ENCODE measurements at regions not wholly inside any gene's neighbourhood (a gene's known extent, or its start where the extent isn't known, plus 50 kb on each side); places are given as distances from the start of the nearest gene placed in this dataset.

- TF ChIP-seq, protein P1, sequence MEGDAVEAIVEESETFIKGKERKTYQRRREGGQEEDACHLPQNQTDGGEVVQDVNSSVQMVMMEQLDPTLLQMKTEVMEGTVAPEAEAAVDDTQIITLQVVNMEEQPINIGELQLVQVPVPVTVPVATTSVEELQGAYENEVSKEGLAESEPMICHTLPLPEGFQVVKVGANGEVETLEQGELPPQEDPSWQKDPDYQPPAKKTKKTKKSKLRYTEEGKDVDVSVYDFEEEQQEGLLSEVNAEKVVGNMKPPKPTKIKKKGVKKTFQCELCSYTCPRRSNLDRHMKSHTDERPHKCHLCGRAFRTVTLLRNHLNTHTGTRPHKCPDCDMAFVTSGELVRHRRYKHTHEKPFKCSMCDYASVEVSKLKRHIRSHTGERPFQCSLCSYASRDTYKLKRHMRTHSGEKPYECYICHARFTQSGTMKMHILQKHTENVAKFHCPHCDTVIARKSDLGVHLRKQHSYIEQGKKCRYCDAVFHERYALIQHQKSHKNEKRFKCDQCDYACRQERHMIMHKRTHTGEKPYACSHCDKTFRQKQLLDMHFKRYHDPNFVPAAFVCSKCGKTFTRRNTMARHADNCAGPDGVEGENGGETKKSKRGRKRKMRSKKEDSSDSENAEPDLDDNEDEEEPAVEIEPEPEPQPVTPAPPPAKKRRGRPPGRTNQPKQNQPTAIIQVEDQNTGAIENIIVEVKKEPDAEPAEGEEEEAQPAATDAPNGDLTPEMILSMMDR (IDR thresholded peaks at IDR 0.05) = no peak
- TF ChIP-seq POLR2A (IDR thresholded peaks at IDR 0.05) = no peak
These were observed 1157.9 kb downstream of the TAF11L14 start for GRCh38 chr5:18792145-18792544.
